CD4-positive, alpha-beta T cell (primary cell): ENCODE measurements at regions not wholly inside any gene's neighbourhood (a gene's known extent, or its start where the extent isn't known, plus 50 kb on each side); places are given as distances from the start of the nearest gene placed in this dataset.
"Not testable (repeated sequence)": the region's sequence is repeated elsewhere in the genome, so short reads cannot be mapped to it uniquely, and the experiment has no call there.

Experiments used
- ATAC-seq: fragments of 200-7000 bp; cut with Tn5 transposase; one replicate; pipeline ENCODE4 v1.10.0; 2022; ENCODE audit warnings: mild to moderate bottlenecking; ENCODE audit not compliant: poor library complexity
- CTCF ChIA-PET: fragments of 350-600 bp; sonication (Branson Sonifier 250); formaldehyde crosslinking; loops from one replicate; lab custom pipeline; 2021; ENCODE audit warnings: antibody characterized with exemption, inconsistent platforms; lab: Charles Lee
- POLR2A ChIA-PET: fragments of 350-600 bp; sonication (Branson Sonifier 250); formaldehyde crosslinking; loops from one replicate; lab custom pipeline; 2021; ENCODE audit warnings: antibody characterized with exemption, inconsistent platforms; lab: Charles Lee
- DNase-seq, 14 experiments: peaks; one replicate each; pipeline ENCODE4 v3.0.0-alpha.2; 2013 to 2020; ENCODE audit warnings: mixed read lengths in 2 of 14
- H3K27ac ChIP-seq, 2 donors: one replicate each; pipeline versions ENCODE4 v1.5.1 to v1.7.0; 2013; ENCODE audit warnings: low read length in 2 of 2, low read depth in 1 of 2, mild to moderate bottlenecking in 1 of 2
- H3K27me3 ChIP-seq, 2 experiments: 1 replicate in 1 of 2; 2 replicates in 1 of 2; pipeline versions ENCODE4 v1.6.1 to v1.7.0; 2013; ENCODE audit warnings: low read length in 2 of 2, control low read depth in 1 of 2, mild to moderate bottlenecking in 1 of 2, moderate library complexity in 1 of 2; ENCODE audit not compliant: insufficient read depth in 2 of 2, control insufficient read depth in 1 of 2
- H3K36me3 ChIP-seq: one replicate; pipeline ENCODE4 v1.6.1; 2013; ENCODE audit warnings: low read length, control low read depth; ENCODE audit not compliant: insufficient read depth
- H3K4me1 ChIP-seq: one replicate; pipeline ENCODE4 v1.6.1; 2013; ENCODE audit warnings: low read length, control low read depth; ENCODE audit not compliant: insufficient read depth
- H3K4me3 ChIP-seq: one replicate; pipeline ENCODE4 v1.5.1; 2013; ENCODE audit warnings: mild to moderate bottlenecking, low read length, moderate library complexity
- H3K9me3 ChIP-seq, 2 experiments: 1 replicate in 1 of 2; 2 replicates in 1 of 2; pipeline versions ENCODE4 v1.6.1 to v1.7.0; 2013; ENCODE audit warnings: low read length in 2 of 2, mild to moderate bottlenecking in 2 of 2, control low read depth in 1 of 2, moderate library complexity in 1 of 2; ENCODE audit not compliant: control insufficient read depth in 1 of 2, insufficient read depth in 1 of 2
- H3K27ac Mint-ChIP-seq: one replicate; pipeline ENCODE4 v1.8.0; 2020; ENCODE audit warnings: mixed read lengths
- H3K27me3 Mint-ChIP-seq: one replicate; pipeline ENCODE4 v1.8.0; 2021; ENCODE audit warnings: mixed read lengths
- H3K36me3 Mint-ChIP-seq: one replicate; pipeline ENCODE4 v1.8.0; 2021; ENCODE audit warnings: low read depth, mixed read lengths
- H3K4me1 Mint-ChIP-seq: one replicate; pipeline ENCODE4 v1.8.0; 2021; ENCODE audit warnings: low read depth, mixed read lengths
- H3K4me3 Mint-ChIP-seq: one replicate; pipeline ENCODE4 v1.8.0; 2020; ENCODE audit warnings: mild to moderate bottlenecking, mixed read lengths
- H3K9me3 Mint-ChIP-seq: one replicate; pipeline ENCODE4 v1.8.0; 2020; ENCODE audit warnings: mixed read lengths
- intact Hi-C, 2 experiments: fragments of 100-400 bp; cut with DNase I in 1 of 2; cut with micrococcal nuclease in 1 of 2; formaldehyde crosslinking; loops; one replicate each; pipeline versions ENCODE4 v1.15.1 to v1.9.0; 2023 to 2025; cut with DNase I, micrococcal nuclease
- TF ChIP-seq, protein P1 (sequence below): fragments of 200-600 bp; IDR thresholded peaks from one replicate; pipeline ENCODE4 v1.8.0; 2022; ENCODE audit warnings: antibody characterized with exemption, mild to moderate bottlenecking

DNA sequence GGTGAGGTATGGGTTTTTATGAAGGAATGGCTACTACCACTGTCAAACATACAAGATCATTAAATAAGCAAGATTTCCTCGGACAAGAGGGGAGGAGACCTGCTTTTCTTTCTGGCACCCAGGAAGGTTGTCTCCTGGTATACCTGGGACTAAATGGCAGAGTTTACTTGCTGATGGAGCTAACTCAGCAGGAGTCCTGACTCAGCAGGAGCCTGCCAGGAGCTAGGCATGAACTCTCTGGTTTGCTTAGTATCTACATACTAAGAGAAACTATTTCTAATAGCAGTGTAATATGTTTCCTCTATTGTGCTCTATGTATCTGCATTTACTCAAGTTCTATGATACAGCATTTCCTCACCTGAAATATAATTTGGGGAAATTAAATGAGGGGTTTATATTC lies 404.2 kb downstream of the RSL24D1 start:
- ChIA-PET POLR2A (no interaction called here), CTCF (no interaction called here)
- Mint-ChIP-seq H3K36me3 (no peaks in the 10 kb centered on the region), H3K9me3 (no peaks in the 10 kb centered on the region), H3K27ac (no peak overlapping the region), H3K4me1 (no peaks in the 10 kb centered on the region), H3K4me3 (no peak overlapping the region), H3K27me3 (no peaks in the 10 kb centered on the region)
- H3K4me3 ChIP-seq = no peak overlapping the region
- intact Hi-C loops = no loop called here
- H3K36me3 ChIP-seq = no peaks in the 10 kb centered on the region
- no peak for DNase-seq
- no peak for ATAC-seq
- H3K27me3 ChIP-seq = no peaks in the 10 kb centered on the region
- no peak overlapping the region for H3K27ac ChIP-seq
- no peaks in the 10 kb centered on the region for H3K4me1 ChIP-seq
- TF ChIP-seq, protein P1, sequence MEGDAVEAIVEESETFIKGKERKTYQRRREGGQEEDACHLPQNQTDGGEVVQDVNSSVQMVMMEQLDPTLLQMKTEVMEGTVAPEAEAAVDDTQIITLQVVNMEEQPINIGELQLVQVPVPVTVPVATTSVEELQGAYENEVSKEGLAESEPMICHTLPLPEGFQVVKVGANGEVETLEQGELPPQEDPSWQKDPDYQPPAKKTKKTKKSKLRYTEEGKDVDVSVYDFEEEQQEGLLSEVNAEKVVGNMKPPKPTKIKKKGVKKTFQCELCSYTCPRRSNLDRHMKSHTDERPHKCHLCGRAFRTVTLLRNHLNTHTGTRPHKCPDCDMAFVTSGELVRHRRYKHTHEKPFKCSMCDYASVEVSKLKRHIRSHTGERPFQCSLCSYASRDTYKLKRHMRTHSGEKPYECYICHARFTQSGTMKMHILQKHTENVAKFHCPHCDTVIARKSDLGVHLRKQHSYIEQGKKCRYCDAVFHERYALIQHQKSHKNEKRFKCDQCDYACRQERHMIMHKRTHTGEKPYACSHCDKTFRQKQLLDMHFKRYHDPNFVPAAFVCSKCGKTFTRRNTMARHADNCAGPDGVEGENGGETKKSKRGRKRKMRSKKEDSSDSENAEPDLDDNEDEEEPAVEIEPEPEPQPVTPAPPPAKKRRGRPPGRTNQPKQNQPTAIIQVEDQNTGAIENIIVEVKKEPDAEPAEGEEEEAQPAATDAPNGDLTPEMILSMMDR = no peak
- H3K9me3 ChIP-seq = no peaks in the 10 kb centered on the region

GRCh38 chr15:54790693-54791092 lies 406.0 kb downstream of the RSL24D1 start:
- ATAC-seq (no peak), DNase-seq (no peak)
- TF ChIP-seq, protein P1 = no peak
- Histone ChIP-seq H3K4me3 (no peak overlapping the region), H3K4me1 (no peaks in the 10 kb centered on the region), H3K36me3 (no peaks in the 10 kb centered on the region), H3K9me3 (no peaks in the 10 kb centered on the region), H3K27me3 (no peaks in the 10 kb centered on the region), H3K27ac (no peak overlapping the region)
- intact Hi-C loops = no loop called here
- Mint-ChIP-seq H3K4me1 (no peaks in the 10 kb centered on the region), H3K4me3 (no peak overlapping the region), H3K27ac (no peak overlapping the region), H3K36me3 (no peaks in the 10 kb centered on the region), H3K27me3 (no peaks in the 10 kb centered on the region), H3K9me3 (no peaks in the 10 kb centered on the region)
- ChIA-PET POLR2A (no interaction called here), CTCF (no interaction called here)

GRCh38 chr15:54789376-54789775 lies 407.4 kb downstream of the RSL24D1 start:
- H3K4me3 Mint-ChIP-seq = no peak overlapping the region
- TF ChIP-seq, protein P1 = no peak
- intact Hi-C loops = no loop called here
- ATAC-seq (no peak), DNase-seq (no peak)
- H3K4me1 ChIP-seq = no peaks in the 10 kb centered on the region
- peaks cover 6% of the 10 kb centered on the region for H3K9me3 Mint-ChIP-seq
- H3K27ac ChIP-seq = no peak overlapping the region
- peaks cover 0 to 3% of the 10 kb centered on the region in 2 experiments for H3K9me3 ChIP-seq
- H3K36me3 ChIP-seq = no peaks in the 10 kb centered on the region
- H3K4me1 Mint-ChIP-seq = no peaks in the 10 kb centered on the region
- no peak overlapping the region for H3K27ac Mint-ChIP-seq
- no peaks in the 10 kb centered on the region for H3K36me3 Mint-ChIP-seq
- POLR2A ChIA-PET = no interaction called here
- H3K27me3 Mint-ChIP-seq = no peaks in the 10 kb centered on the region
- CTCF ChIA-PET = no interaction called here
- no peaks in the 10 kb centered on the region for H3K27me3 ChIP-seq
- H3K4me3 ChIP-seq = no peak overlapping the region

GRCh38 chr15:54781220-54781619 lies 415.5 kb downstream of the RSL24D1 start:
- intact Hi-C loops, H3K27me3 Mint-ChIP-seq, H3K4me3 ChIP-seq, H3K36me3 Mint-ChIP-seq, H3K4me1 Mint-ChIP-seq, H3K4me3 Mint-ChIP-seq, POLR2A ChIA-PET, H3K4me1 ChIP-seq, DNase-seq, ATAC-seq, H3K27ac ChIP-seq, H3K27me3 ChIP-seq, H3K36me3 ChIP-seq, CTCF ChIA-PET, H3K27ac Mint-ChIP-seq: not testable (repeated sequence)
- H3K9me3 ChIP-seq = peaks cover 0 to 13% of the 10 kb centered on the region in 2 experiments
- peaks cover 14% of the 10 kb centered on the region for H3K9me3 Mint-ChIP-seq
